GM06990 (cell line): ENCODE measurements at regions not wholly inside any gene's neighbourhood (a gene's known extent, or its start where the extent isn't known, plus 50 kb on each side); places are given as distances from the start of the nearest gene placed in this dataset.

Experiments used
- DNase-seq: peaks from one replicate; pipeline ENCODE4 v3.0.0-alpha.2; 2011; ENCODE audit not compliant: insufficient read length; ENCODE audit errors: extremely low read depth
- H3K27me3 ChIP-seq: replicated peaks from 2 replicates; pipeline ENCODE4 v1.6.0; 2011; ENCODE audit warnings: low read length; ENCODE audit not compliant: control insufficient read depth, insufficient read depth
- H3K36me3 ChIP-seq: 2 replicates; pipeline ENCODE4 v1.5.1; 2011; ENCODE audit warnings: low read length; ENCODE audit not compliant: control insufficient read depth, insufficient read depth
- H3K4me3 ChIP-seq: replicated peaks from 2 replicates; pipeline ENCODE4 v1.5.1; 2011; ENCODE audit warnings: low read depth, mild to moderate bottlenecking, control low read depth, low read length
- CTCF ChIP-seq: IDR thresholded peaks from 2 replicates; pipeline ENCODE4 v1.5.1; 2011; ENCODE audit warnings: low read length, control low read depth, mild to moderate bottlenecking, inconsistent platforms; ENCODE audit not compliant: insufficient read depth, poor library complexity, severe bottlenecking

- TF ChIP-seq CTCF = no peak
- Histone ChIP-seq H3K27me3 (no peaks in the 10 kb centered on the region), H3K4me3 (no peak overlapping the region), H3K36me3 (no peaks in the 10 kb centered on the region)
- no peak for DNase-seq
Measured at GRCh38 chr3:177569875-177570657, 372.8 kb upstream of the TBL1XR1 start.

- Histone ChIP-seq H3K4me3 (no peak overlapping the region), H3K36me3 (no peaks in the 10 kb centered on the region), H3K27me3 (no peaks in the 10 kb centered on the region)
- DNase-seq = no peak
- no peak for TF ChIP-seq CTCF
Measured at GRCh38 chr3:177571271-177571943, 374.1 kb upstream of the TBL1XR1 start.

GRCh38 chr3:177571944-177572315 is 374.6 kb upstream of the TBL1XR1 start:
- no peak overlapping the region for H3K4me3 ChIP-seq
- no peak for DNase-seq
- no peak for TF ChIP-seq CTCF
- no peaks in the 10 kb centered on the region for H3K27me3 ChIP-seq
- no peaks in the 10 kb centered on the region for H3K36me3 ChIP-seq

GRCh38 chr3:177574222-177574856 is 377.1 kb upstream of the TBL1XR1 start:
- H3K27me3 ChIP-seq = no peaks in the 10 kb centered on the region
- H3K4me3 ChIP-seq = no peak overlapping the region
- DNase-seq = no peak
- TF ChIP-seq CTCF = no peak
- no peaks in the 10 kb centered on the region for H3K36me3 ChIP-seq

- H3K27me3 ChIP-seq = no peaks in the 10 kb centered on the region
- H3K36me3 ChIP-seq = no peaks in the 10 kb centered on the region
- DNase-seq = no peak
- TF ChIP-seq CTCF = no peak
- H3K4me3 ChIP-seq = no peak overlapping the region
Measured at GRCh38 chr3:177576746-177577145, 379.5 kb upstream of the TBL1XR1 start.
